Panc1 (cell line): ENCODE measurements at regions not wholly inside any gene's neighbourhood (a gene's known extent, or its start where the extent isn't known, plus 50 kb on each side); places are given as distances from the start of the nearest gene placed in this dataset.

Experiments
- CTCF ChIP-seq: fragments of 450-650 bp; IDR thresholded peaks from 2 replicates; pipeline ENCODE4 v1.5.1; 2017; ENCODE audit warnings: mild to moderate bottlenecking
- POLR2AphosphoS5 ChIP-seq: IDR thresholded peaks from 2 replicates; pipeline ENCODE4 v1.6.1; 2012; ENCODE audit warnings: mild to moderate bottlenecking, low read depth, low read length, moderate library complexity
- REST ChIP-seq, 2 experiments: IDR thresholded peaks; 2 replicates each; pipeline ENCODE4 v1.6.1; 2011 to 2012; ENCODE audit warnings: low read depth in 2 of 2, control low read depth in 1 of 2, low read length in 1 of 2, mild to moderate bottlenecking in 1 of 2, moderate library complexity in 1 of 2; ENCODE audit not compliant: insufficient read depth in 1 of 2

DNA sequence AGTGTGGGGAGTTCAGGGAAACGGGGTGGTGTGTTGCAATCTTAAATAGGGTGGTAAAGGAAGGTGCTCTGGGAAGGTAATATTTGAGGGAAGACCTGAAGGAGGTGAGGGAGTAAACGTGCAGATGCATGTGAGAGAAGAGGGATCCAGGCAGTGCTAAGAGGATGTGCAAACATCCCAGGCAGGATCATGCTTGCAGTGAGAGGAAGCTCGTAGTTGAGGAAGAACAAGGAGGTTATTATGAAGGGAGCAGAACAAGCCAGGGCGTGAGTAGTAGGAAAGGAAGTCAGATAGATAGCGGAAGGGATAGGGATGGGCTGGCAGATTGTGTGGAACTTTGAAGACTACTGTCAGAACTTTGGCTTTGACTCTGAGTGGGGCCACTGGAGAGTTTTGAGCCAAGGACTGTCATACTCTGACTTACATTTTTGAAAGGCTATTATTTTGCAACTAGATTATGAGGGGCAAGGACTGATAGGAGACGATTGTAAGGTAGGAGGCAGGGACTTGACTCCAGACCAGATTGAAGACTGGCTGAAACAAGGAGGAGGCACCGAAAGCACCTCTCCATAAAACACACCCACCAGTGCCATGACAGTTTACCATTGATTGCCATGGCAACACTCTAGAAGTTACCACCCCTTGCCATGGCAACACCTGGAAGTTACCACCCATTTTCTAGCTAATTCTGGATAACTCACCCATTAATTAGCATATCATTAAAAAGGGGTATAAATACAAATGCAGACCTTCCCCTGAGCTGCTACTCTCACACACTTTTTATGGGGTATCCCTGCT lies 67.0 kb downstream of the XCL2 start:
- TF ChIP-seq CTCF (no peak), POLR2AphosphoS5 (no peak), REST (IDR thresholded peaks at IDR 0.05; ENCODE audit: insufficient read depth in 1 of 2, low read depth in 2 of 2, low read length in 1 of 2) (no peak)
